Endothelial cell of umbilical vein (primary cell): ENCODE measurements at regions not wholly inside any gene's neighbourhood (a gene's known extent, or its start where the extent isn't known, plus 50 kb on each side); places are given as distances from the start of the nearest gene placed in this dataset.

Experiments used
- BruUV-seq: library from RNA; stranded (reverse); fragments of 400-500 nt; replicated peaks from 2 replicates; lab custom pipeline; 2021; lab: Mats Ljungman, UMichigan
- CTCF ChIA-PET: fragments of 300-600, 350-600 bp; sonication (Branson Sonifier 250); formaldehyde crosslinking; loops from one replicate; lab custom pipeline; 2021; ENCODE audit warnings: antibody characterized with exemption, inconsistent platforms; lab: Charles Lee
- POLR2A ChIA-PET: fragments of 300-600, 350-600 bp; sonication (Branson Sonifier 250); formaldehyde crosslinking; loops from one replicate; lab custom pipeline; 2021; ENCODE audit warnings: antibody characterized with exemption, inconsistent platforms; lab: Charles Lee
- DNase-seq: peaks from one replicate; pipeline ENCODE4 v3.0.0-alpha.2; 2011; ENCODE audit warnings: low read depth, low spot score
- FAIRE-seq: peaks from 2 replicates; lab custom pipeline; 2011; peaks lifted over from hg19 to GRCh38; lab: Jason Lieb, UNC
- H2AFZ ChIP-seq: 2 replicates; pipeline ENCODE4 v1.6.0; 2012; ENCODE audit warnings: low read depth, low read length, control low read depth, inconsistent platforms
- H3K27ac ChIP-seq: 2 replicates; pipeline ENCODE4 v1.5.1; 2011; ENCODE audit warnings: low read depth, mild to moderate bottlenecking, control low read depth, low read length, moderate library complexity; ENCODE audit not compliant: insufficient read depth
- H3K27me3 ChIP-seq, 2 experiments: 2 replicates each; pipeline versions ENCODE4 v1.6.0 to v1.6.1; 2011; ENCODE audit warnings: low read length in 2 of 2, mixed read lengths in 1 of 2; ENCODE audit not compliant: control insufficient read depth in 2 of 2, insufficient read depth in 2 of 2
- H3K36me3 ChIP-seq, 2 experiments: 2 replicates in 1 of 2; 3 replicates in 1 of 2; pipeline ENCODE4 v1.5.1; 2011; ENCODE audit warnings: low read length in 2 of 2, mild to moderate bottlenecking in 1 of 2, moderate library complexity in 1 of 2; ENCODE audit not compliant: control insufficient read depth in 2 of 2, insufficient read depth in 2 of 2; ENCODE audit errors: extremely low read depth in 1 of 2
- H3K4me1 ChIP-seq: 3 replicates; pipeline ENCODE4 v1.5.1; 2011; ENCODE audit warnings: mild to moderate bottlenecking, low read length; ENCODE audit not compliant: control insufficient read depth, insufficient read depth; ENCODE audit errors: extremely low read depth
- H3K4me2 ChIP-seq: 2 replicates; pipeline ENCODE4 v1.6.1; 2011; ENCODE audit warnings: low read length, control low read depth, mixed read lengths; ENCODE audit not compliant: insufficient read depth
- H3K4me3 ChIP-seq, 3 experiments: fragments of 200-600 bp in 1 of 3; sonication (generic), shearing (Covaris generic) in 1 of 3; replicated peaks in 1 of 3; 2 replicates each; pipeline ENCODE4 v1.5.1; 2011 to 2016; ENCODE audit warnings: control low read depth in 3 of 3, low read length in 3 of 3, mild to moderate bottlenecking in 2 of 3, inconsistent platforms in 1 of 3, low read depth in 1 of 3, moderate library complexity in 1 of 3; ENCODE audit not compliant: insufficient read depth in 1 of 3
- H3K79me2 ChIP-seq: 2 replicates; pipeline ENCODE4 v1.6.0; 2012; ENCODE audit warnings: low read length, inconsistent platforms; ENCODE audit not compliant: control insufficient read depth, insufficient read depth
- H3K9ac ChIP-seq: replicated peaks from 2 replicates; pipeline ENCODE3; 2011; ENCODE audit warnings: low read length, control low read depth; ENCODE audit not compliant: insufficient read depth; ENCODE audit errors: extremely low read depth
- H3K9me1 ChIP-seq: replicated peaks from 3 replicates; pipeline ENCODE4 v1.6.0; 2011; ENCODE audit warnings: mild to moderate bottlenecking, low read length; ENCODE audit not compliant: control insufficient read depth, insufficient read depth; ENCODE audit errors: extremely low read depth
- H3K9me3 ChIP-seq: replicated peaks from 2 replicates; pipeline ENCODE4 v1.5.1; 2012; ENCODE audit warnings: low read length, inconsistent platforms; ENCODE audit not compliant: control insufficient read depth, insufficient read depth
- H4K20me1 ChIP-seq: replicated peaks from 2 replicates; pipeline ENCODE3; 2011; ENCODE audit warnings: mild to moderate bottlenecking, low read length; ENCODE audit not compliant: control insufficient read depth, insufficient read depth; ENCODE audit errors: extremely low read depth
- EZH2 ChIP-seq: IDR thresholded peaks from 2 replicates; pipeline ENCODE4 v1.6.1; 2012; ENCODE audit warnings: borderline replicate concordance, low read depth, mild to moderate bottlenecking, moderate library complexity, low read length, inconsistent platforms; ENCODE audit not compliant: severe bottlenecking
- FOS ChIP-seq: IDR thresholded peaks from 2 replicates; pipeline ENCODE4 v1.6.1; 2011; ENCODE audit warnings: mild to moderate bottlenecking, low read length, moderate library complexity, borderline replicate concordance; ENCODE audit not compliant: insufficient read depth
- GATA2 ChIP-seq: IDR thresholded peaks from 2 replicates; pipeline ENCODE4 v1.7.0; 2011; ENCODE audit warnings: low read depth, mild to moderate bottlenecking, moderate library complexity, mixed read lengths, low read length; ENCODE audit not compliant: insufficient read length, insufficient read depth
- JUN ChIP-seq: IDR thresholded peaks from 2 replicates; pipeline ENCODE4 v1.6.1; 2011; ENCODE audit warnings: borderline replicate concordance, low read depth; ENCODE audit not compliant: insufficient read length, insufficient read depth
- MYC ChIP-seq: IDR thresholded peaks from one replicate; pipeline ENCODE4 v1.6.1; 2011; ENCODE audit warnings: mild to moderate bottlenecking, low read depth, low read length
- POLR2A ChIP-seq: IDR thresholded peaks from 2 replicates; pipeline ENCODE4 v1.6.1; 2012; ENCODE audit warnings: low read depth, mild to moderate bottlenecking, control low read depth, low read length
- POLR2AphosphoS5 ChIP-seq: IDR thresholded peaks from 2 replicates; pipeline ENCODE4 v1.6.1; 2012; ENCODE audit warnings: low read depth, mild to moderate bottlenecking, control low read depth, low read length, moderate library complexity; ENCODE audit not compliant: insufficient read depth
- dilution Hi-C: fragments of 300-500 bp; cut with MboI; formaldehyde crosslinking; loops from one replicate; pipeline ENCODE4 v1.15.0; 2019; ENCODE audit warnings: low sequenced_read_pairs; ENCODE audit not compliant: extremely low pct_ligation_motif_present
- intact Hi-C: fragments of 100-400 bp; cut with micrococcal nuclease; formaldehyde crosslinking; loops from one replicate; pipeline ENCODE4 v1.10.0; 2022
- TF ChIP-seq, protein P1 (sequence below): IDR thresholded peaks from 2 replicates; pipeline ENCODE4 v1.6.1; 2011; ENCODE audit not compliant: insufficient read depth, insufficient read length
- TF ChIP-seq, protein P2 (sequence below), 2 donors: IDR thresholded peaks; 1 replicate in 1 of 2; 2 replicates in 1 of 2; pipeline ENCODE4 v1.5.1; 2011; ENCODE audit warnings: low read length in 2 of 2, mild to moderate bottlenecking in 2 of 2, moderate library complexity in 2 of 2, control low read depth in 1 of 2, inconsistent platforms in 1 of 2, low read depth in 1 of 2; ENCODE audit not compliant: insufficient read depth in 1 of 2; ENCODE audit errors: extremely low read depth in 1 of 2

DNA sequence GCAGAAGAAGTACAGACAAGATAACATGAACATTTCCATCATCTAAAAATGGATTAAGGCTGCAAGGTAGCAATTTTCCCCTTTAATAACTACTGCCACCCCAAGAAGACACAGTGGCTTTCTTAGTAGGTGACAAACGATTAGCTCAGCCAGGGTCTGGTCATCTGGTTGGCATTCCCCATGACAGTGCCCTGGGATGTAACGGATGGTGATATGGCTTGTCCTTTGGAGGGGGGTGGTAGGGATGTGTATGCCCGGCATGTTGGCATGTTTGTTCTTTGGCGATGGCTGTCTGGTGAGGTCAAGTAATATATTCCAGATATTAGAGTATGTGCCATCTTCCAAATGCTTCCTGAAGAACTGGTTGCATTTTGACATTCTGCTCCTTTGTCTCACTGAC, 135.6 kb upstream of the ZNF536 start:
- FAIRE-seq (no peak), DNase-seq (no peak)
- Histone ChIP-seq H3K4me1 (no peaks in the 10 kb centered on the region), H3K27me3 (no peaks in the 10 kb centered on the region), H3K27ac (no peak overlapping the region), H4K20me1 (no peaks in the 10 kb centered on the region), H3K9me3 (no peaks in the 10 kb centered on the region), H3K4me2 (no peak overlapping the region), H3K9ac (no peak overlapping the region), H3K9me1 (no peaks in the 10 kb centered on the region), H3K79me2 (no peaks in the 10 kb centered on the region), H3K36me3 (no peaks in the 10 kb centered on the region), H3K4me3 (no peak overlapping the region), H2AFZ (no peak overlapping the region)
- intact Hi-C loops (no loop called here), dilution Hi-C loops (no loop called here)
- POLR2A ChIA-PET, result no interaction called here
- CTCF ChIA-PET, result no interaction called here
- no peak for TF ChIP-seq EZH2
- TF ChIP-seq, protein P1, sequence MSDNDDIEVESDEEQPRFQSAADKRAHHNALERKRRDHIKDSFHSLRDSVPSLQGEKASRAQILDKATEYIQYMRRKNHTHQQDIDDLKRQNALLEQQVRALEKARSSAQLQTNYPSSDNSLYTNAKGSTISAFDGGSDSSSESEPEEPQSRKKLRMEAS, result no peak
- TF ChIP-seq MYC, result no peak
- no peak for TF ChIP-seq POLR2AphosphoS5
- no peak for TF ChIP-seq POLR2A
- TF ChIP-seq, protein P2, sequence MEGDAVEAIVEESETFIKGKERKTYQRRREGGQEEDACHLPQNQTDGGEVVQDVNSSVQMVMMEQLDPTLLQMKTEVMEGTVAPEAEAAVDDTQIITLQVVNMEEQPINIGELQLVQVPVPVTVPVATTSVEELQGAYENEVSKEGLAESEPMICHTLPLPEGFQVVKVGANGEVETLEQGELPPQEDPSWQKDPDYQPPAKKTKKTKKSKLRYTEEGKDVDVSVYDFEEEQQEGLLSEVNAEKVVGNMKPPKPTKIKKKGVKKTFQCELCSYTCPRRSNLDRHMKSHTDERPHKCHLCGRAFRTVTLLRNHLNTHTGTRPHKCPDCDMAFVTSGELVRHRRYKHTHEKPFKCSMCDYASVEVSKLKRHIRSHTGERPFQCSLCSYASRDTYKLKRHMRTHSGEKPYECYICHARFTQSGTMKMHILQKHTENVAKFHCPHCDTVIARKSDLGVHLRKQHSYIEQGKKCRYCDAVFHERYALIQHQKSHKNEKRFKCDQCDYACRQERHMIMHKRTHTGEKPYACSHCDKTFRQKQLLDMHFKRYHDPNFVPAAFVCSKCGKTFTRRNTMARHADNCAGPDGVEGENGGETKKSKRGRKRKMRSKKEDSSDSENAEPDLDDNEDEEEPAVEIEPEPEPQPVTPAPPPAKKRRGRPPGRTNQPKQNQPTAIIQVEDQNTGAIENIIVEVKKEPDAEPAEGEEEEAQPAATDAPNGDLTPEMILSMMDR (IDR thresholded peaks at IDR 0.05; ENCODE audit: extremely low read depth in 1 of 2, insufficient read depth in 1 of 2, low read depth in 1 of 2, low read length in 2 of 2), result no peak
- no peak for TF ChIP-seq FOS
- no peak for TF ChIP-seq GATA2
- no peak for TF ChIP-seq JUN
- BruUV-seq, result no TSS peak
